ENCODE measurements at regions not wholly inside any gene's neighbourhood (a gene's known extent, or its start where the extent isn't known, plus 50 kb on each side); places are given as distances from the start of the nearest gene placed in this dataset.

- DNase-seq (ENCODE audit: low read depth): no peak
Observed at GRCh38 chr5:4942831-4943178, 197.3 kb upstream of the ADAMTS16 start.

DNA sequence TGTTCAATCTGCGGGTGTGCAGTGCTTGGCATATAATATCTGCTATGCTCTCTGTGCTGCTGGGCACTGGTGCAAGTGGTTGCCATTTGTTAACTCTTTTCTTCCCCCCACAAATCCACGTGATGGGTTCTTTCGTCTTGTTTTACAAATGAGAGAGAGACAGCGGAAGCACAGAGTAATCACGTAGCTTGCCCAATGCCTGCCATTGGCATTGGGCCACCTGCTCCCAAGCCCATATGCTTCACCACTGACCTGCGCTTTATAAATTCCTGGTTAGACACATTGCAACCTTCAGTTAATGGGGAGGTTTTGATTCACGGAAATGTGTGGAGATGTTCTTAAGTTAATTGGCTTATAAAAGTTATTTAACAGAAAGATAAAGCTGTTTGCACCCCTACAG is 194.8 kb upstream of the ADAMTS16 start:
- no peak for DNase-seq (ENCODE audit: low read depth)

- DNase-seq (ENCODE audit: low read depth): no peak
Observed at GRCh38 chr5:4947106-4947505, 193.0 kb upstream of the ADAMTS16 start.

GRCh38 chr5:4947893-4948536 is 192.1 kb upstream of the ADAMTS16 start:
- no peak for DNase-seq (ENCODE audit: low read depth)

GRCh38 chr5:4949108-4949507 is 191.0 kb upstream of the ADAMTS16 start:
- DNase-seq (ENCODE audit: low read depth): no peak

DNA sequence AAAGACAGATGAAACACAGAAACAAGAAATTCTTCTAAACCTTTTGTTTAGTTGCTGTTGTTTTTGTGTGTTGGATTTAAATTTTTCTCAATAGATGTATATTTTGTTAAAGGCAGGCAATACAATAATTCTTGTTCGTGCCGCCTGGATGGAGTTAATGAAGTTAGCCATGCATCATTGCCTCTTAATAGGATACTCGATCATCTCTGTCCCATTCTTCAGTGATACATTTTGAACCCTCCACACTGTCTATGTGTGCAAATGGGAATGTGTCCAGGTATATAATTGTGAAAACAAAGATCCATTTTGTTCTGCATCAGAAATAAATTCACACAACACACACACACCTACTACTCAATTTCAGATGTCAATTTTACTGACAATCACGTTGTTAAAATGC is 186.6 kb upstream of the ADAMTS16 start:
- DNase-seq (ENCODE audit: low read depth): no peak

DNA sequence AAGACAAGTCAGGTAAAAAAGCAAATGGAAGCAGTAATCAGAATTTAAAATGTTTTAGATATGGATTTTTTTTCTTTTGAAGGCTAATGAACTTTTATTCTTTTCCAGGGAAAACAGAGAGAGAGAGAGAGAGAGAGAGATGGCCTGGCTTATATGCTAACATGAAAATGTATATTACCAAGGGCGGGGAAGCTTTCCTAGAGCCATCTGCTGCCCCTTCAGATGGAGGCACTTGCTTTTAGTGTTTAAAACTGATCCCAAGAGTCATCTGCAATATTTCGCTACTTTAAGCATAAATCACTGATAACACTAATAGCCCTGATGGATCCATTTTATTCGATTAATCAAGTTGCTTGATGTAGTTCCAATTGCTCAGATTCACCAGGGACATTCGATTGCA is 186.1 kb upstream of the ADAMTS16 start:
- no peak for DNase-seq (ENCODE audit: low read depth)

GRCh38 chr5:4963265-4963664 is 176.9 kb upstream of the ADAMTS16 start:
- DNase-seq (ENCODE audit: low read depth): no peak

DNA sequence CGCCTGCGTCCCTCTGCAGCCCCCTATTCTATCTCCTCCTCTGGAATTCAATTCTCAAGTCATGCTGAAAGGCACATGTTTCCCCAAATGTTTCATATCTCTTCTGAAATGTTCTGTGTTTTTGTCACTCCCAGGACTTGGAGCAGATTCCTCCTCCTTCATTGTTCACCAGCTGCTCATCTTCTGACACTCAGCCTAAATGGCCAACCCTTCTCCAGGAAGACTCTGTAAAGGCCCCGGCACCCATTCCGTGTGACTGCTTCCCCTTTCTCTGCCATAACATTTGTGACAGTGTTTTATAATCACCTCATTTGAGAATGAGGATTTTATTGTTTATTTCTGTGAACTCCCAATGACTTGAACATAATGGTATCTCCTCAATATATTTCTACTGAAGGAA is 170.8 kb upstream of the ADAMTS16 start:
- DNase-seq (ENCODE audit: low read depth): no peak

GRCh38 chr5:4970171-4970570 is 170.0 kb upstream of the ADAMTS16 start:
- no peak for DNase-seq (ENCODE audit: low read depth)

DNA sequence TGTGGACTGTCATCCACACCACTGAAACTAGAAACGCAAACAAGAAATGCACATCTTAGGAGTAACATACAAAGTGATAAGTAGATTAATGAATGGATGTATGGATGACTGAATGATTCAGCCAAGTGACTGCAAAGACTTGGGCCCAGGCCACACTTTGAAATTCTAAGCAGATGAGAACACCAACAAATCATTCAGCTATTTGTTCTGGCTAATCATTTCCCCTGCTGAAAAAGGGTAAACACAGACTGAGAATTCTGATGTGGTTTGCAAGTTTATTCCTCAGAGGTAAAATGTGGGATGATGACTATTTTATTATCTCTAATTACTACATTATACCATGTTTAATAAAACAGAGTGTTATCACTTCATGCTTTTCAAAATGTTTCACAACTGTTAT is 163.2 kb upstream of the ADAMTS16 start:
- no peak for DNase-seq (ENCODE audit: low read depth)

GRCh38 chr5:4977416-4978110 is 162.6 kb upstream of the ADAMTS16 start:
- DNase-seq (ENCODE audit: low read depth): no peak

DNA sequence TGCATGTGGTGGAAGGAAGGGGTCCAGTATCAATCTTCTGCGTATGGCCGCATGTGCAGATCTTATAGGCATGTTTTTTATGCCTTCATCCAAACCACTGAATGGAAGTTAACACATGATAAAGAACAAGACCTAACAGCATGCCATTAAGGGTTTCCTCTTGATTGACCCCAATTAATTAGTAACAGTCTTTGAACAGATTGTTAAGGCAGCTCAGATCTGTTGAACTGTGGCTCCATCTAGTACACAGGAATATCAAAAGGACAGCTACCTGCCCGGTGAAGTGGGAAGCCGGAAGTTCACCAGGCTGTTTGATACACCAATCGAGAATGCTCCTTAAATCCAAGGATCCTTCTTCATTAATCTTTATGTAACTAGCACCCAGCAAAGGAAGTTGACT is 159.9 kb upstream of the ADAMTS16 start:
- no peak for DNase-seq (ENCODE audit: low read depth)

DNA sequence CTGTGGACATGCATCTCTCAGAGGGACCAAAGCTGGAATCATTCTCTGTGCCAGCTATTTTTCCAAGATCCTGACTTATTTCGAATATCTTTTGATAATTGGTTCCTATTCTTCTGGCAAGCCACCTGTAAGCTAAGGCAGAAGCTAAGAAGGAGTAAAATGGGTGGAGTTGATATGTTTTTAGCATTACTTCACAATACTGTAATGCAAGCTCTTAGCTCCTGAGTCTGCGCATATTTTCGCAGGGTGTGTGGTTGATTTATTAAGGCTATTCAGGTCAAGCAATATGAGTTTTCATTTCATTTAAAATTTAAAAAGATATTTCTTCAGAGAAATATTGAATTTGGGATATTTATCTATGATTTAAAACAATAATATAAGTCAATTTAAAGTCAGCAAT is 158.5 kb upstream of the ADAMTS16 start:
- no peak for DNase-seq (ENCODE audit: low read depth)

DNA sequence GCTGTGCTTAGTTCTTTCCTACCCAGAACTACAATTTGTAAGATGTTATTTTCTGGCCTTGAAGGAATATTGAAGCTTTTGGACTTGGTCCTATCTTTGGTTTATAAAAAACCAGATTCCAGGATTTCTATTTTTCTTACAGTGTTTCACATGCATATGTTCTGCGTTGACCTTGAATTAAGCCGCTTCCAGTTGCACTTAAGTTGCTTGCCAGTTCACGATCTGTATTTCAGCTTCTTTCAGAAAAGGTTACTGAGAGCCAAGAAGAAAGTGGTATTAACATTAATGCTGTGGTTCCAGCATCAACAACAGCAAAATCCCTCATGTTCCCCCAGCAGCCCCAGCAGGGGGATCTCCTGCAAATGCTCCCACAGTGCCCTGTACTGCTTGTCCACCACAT is 156.4 kb upstream of the ADAMTS16 start:
- no peak for DNase-seq (ENCODE audit: low read depth)

DNA sequence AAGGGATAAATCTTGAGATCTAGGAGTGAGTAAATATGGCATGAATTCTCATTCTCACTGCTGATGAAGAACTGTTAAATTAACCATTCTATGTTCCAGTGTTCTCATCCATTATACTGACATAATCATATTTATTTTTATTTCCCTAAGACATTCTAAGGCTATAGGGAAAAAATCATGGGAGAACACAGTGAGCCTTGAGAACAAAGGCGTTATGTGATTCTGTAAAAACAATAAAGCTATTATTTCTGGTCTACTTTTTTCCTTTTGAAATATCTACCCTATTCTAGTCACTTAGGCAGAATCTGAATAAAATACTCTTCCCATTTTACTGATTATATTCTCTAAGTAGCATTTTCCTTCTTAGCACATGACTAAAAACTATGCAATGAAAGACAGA is 155.7 kb upstream of the ADAMTS16 start:
- DNase-seq (ENCODE audit: low read depth): no peak

DNA sequence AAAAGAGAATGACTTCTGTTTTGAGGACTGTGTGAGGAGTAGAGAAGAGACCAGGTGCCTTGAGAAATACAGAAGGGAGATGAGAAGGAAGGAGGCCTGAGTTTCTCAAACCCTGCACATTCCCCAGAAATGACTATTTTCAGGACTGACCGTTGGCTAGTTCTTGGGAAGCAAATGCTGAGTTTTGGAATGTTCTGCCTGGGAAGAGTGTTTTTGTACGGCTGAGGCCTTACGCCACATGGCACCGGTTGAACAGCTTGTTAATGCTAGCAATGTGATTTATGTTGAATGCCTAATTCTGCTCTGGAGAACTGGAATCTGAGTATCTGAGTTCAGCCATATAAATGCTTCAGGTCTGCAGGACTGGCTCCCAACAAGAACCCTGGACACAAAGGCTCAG is 152.7 kb upstream of the ADAMTS16 start:
- no peak for DNase-seq (ENCODE audit: low read depth)

DNA sequence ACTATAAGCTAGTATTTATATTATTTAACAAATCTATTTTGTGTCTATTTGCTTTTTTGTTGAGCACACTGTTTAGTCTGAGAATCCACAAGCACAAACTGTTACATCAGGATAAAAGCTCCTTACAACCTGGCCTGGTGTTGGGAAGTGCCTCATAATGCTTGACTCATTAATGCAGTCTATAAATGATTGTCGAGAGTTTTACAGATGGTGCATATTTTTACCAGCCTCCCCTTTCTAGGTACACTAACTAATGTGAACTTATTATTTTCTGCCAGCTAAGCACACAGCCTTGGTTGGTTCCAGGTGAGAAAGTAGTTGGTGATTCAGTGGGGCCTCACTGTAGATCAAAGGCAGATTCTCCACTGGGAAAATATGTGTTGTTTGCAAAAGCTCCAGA is 151.0 kb upstream of the ADAMTS16 start:
- DNase-seq (ENCODE audit: low read depth): no peak

GRCh38 chr5:4990017-4990416 is 150.1 kb upstream of the ADAMTS16 start:
- DNase-seq (ENCODE audit: low read depth): no peak

- DNase-seq (ENCODE audit: low read depth): no peak
Observed at GRCh38 chr5:4990462-4990861, 149.7 kb upstream of the ADAMTS16 start.

- DNase-seq (ENCODE audit: low read depth): no peak
Observed at GRCh38 chr5:4991925-4992324, 148.2 kb upstream of the ADAMTS16 start.

DNA sequence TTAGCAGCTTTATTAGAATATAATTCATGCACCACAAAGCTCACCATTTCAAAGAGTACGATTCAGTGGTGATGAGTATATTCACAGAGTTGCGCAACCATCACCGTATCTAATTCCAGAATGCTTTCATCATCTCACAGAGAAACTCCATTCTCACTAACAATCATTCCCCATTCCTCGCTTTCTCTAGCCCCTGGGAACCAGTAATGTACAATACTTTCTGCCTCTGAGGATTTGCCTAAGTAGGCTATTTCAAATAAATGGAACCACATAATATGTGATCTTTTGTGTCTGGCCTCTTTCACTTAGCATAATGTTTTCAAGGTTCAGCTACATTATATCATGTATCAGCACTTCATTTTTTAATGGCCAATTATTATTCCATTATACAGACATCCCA is 145.1 kb upstream of the ADAMTS16 start:
- no peak for DNase-seq (ENCODE audit: low read depth)

DNA sequence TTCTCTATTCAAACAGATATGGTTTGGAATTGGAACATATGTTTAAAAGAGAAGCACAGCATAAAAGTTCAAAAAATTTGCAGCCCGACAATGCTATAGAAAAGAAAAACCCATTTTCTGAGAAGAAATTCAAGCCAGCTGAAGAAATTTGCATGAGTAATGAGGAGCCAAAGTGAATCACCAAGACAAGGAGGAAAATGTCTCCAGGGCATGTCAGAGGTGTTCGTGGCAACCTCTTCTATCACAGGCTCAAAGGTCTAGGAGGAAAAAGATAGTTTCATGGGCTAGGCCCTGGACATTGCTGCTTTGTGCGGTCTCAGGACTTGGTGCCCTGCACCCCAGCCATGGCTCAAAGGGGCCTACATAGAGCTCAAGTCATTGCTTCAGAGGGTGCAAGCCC is 134.8 kb upstream of the ADAMTS16 start:
- DNase-seq (ENCODE audit: low read depth): no peak

DNA sequence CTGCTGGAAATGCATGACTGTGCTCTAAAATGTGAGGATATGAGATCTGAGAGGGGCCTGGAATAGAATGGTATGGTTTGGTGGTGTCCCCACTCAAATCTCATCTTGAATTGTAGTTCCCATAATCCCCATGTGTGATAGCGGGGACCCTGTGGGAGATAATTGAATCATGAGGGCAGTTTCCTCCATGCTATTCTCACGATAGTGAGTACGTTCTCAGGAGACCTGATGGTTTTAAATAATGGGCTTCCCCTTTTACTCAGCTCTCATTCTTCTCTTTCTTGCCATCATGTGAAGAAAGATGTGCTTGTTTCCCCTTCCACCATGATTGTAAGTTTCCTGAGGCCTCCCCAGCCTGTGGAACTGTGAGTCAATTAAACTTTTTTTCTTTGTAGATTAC is 133.6 kb upstream of the ADAMTS16 start:
- no peak for DNase-seq (ENCODE audit: low read depth)
